SK-N-SH (cell line): ENCODE measurements at regions not wholly inside any gene's neighbourhood (a gene's known extent, or its start where the extent isn't known, plus 50 kb on each side); places are given as distances from the start of the nearest gene placed in this dataset.

Experiments
- CTCF ChIA-PET: fragments of 300-600, 350-600 bp; formaldehyde crosslinking; extraction: SDS; loops from one replicate; lab custom pipeline; 2021; lab: Yijun Ruan, JAX
- POLR2A ChIA-PET: fragments of 350-600 bp; sonication (Branson Sonifier 250); formaldehyde crosslinking; extraction: SDS; loops from one replicate; lab custom pipeline; 2020; ENCODE audit warnings: antibody characterized with exemption, inconsistent platforms; lab: Yijun Ruan, JAX
- DNase-seq: peaks from one replicate; pipeline ENCODE4 v3.0.0; 2012
- H2AFZ ChIP-seq: fragments of 200-600 bp; sonication (generic); 2 replicates; pipeline ENCODE4 v1.8.1; 2016; ENCODE audit warnings: antibody characterized with exemption, mild to moderate bottlenecking, low read depth
- H3F3A ChIP-seq: fragments of 200-600 bp; sonication (generic); replicated peaks from 2 replicates; pipeline ENCODE3; 2016; ENCODE audit warnings: antibody characterized with exemption, mild to moderate bottlenecking; ENCODE audit not compliant: insufficient read depth
- H3K27ac ChIP-seq, 2 experiments: fragments of 200-500 bp in 1 of 2; fragments of 200-600 bp in 1 of 2; sonication (Bioruptor generic) in 1 of 2; sonication (generic), shearing (Covaris generic) in 1 of 2; 2 replicates each; pipeline versions ENCODE4 v1.5.1 to v1.6.1; 2014 to 2016; ENCODE audit warnings: low read depth in 2 of 2, inconsistent platforms in 1 of 2, low read length in 1 of 2, mild to moderate bottlenecking in 1 of 2, mixed read lengths in 1 of 2
- H3K27me3 ChIP-seq: fragments of 200-600 bp; sonication (generic), shearing (Covaris generic); 2 replicates; pipeline ENCODE4 v1.6.1; 2016; ENCODE audit warnings: mixed run types; ENCODE audit not compliant: insufficient read depth
- H3K36me3 ChIP-seq, 2 experiments: fragments of 200-500 bp in 1 of 2; fragments of 200-600 bp in 1 of 2; sonication (Bioruptor generic) in 1 of 2; sonication (generic) in 1 of 2; replicated peaks in 1 of 2; 2 replicates each; pipeline versions ENCODE3 to v1.5.1; 2014 to 2016; ENCODE audit warnings: low read length in 1 of 2, mild to moderate bottlenecking in 1 of 2; ENCODE audit not compliant: insufficient read depth in 2 of 2, control insufficient read depth in 1 of 2
- H3K4me1 ChIP-seq, 2 experiments: fragments of 200-500 bp in 1 of 2; fragments of 200-600 bp in 1 of 2; sonication (Bioruptor generic) in 1 of 2; sonication (generic), shearing (Covaris generic) in 1 of 2; 2 replicates each; pipeline versions ENCODE4 v1.5.1 to v1.6.1; 2014 to 2016; ENCODE audit warnings: low read depth in 1 of 2, low read length in 1 of 2, mixed run types in 1 of 2; ENCODE audit not compliant: insufficient read depth in 2 of 2, control insufficient read depth in 1 of 2
- H3K4me2 ChIP-seq: fragments of 200-600 bp; sonication (generic), shearing (Covaris generic); 2 replicates; pipeline ENCODE4 v1.6.1; 2017; ENCODE audit warnings: mixed run types
- H3K4me3 ChIP-seq, 2 experiments: fragments of 200-500 bp in 1 of 2; fragments of 200-600 bp in 1 of 2; sonication (Bioruptor generic) in 1 of 2; sonication (generic), shearing (Covaris generic) in 1 of 2; 2 replicates each; pipeline versions ENCODE4 v1.5.1 to v1.8.1; 2014 to 2016; ENCODE audit warnings: low read depth in 2 of 2, inconsistent platforms in 1 of 2, low read length in 1 of 2, mild to moderate bottlenecking in 1 of 2, mixed read lengths in 1 of 2, moderate library complexity in 1 of 2
- H3K79me2 ChIP-seq: fragments of 200-600 bp; sonication (generic); 2 replicates; pipeline ENCODE4 v1.8.1; 2017; ENCODE audit warnings: mild to moderate bottlenecking; ENCODE audit not compliant: insufficient read depth
- H3K9ac ChIP-seq: fragments of 200-600 bp; sonication (generic); 2 replicates; pipeline ENCODE4 v1.6.1; 2017; ENCODE audit warnings: mixed run types
- H3K9me2 ChIP-seq: fragments of 200-600 bp; sonication (generic); 2 replicates; pipeline ENCODE4 v1.6.1; 2017; ENCODE audit warnings: mixed run types
- H3K9me3 ChIP-seq: fragments of 200-600 bp; sonication (generic); 2 replicates; pipeline ENCODE4 v1.6.1; 2017; ENCODE audit warnings: mixed run types, mild to moderate bottlenecking, moderate library complexity
- H4K20me1 ChIP-seq: fragments of 200-600 bp; sonication (generic); 2 replicates; pipeline ENCODE4 v1.6.1; 2017; ENCODE audit warnings: mild to moderate bottlenecking, mixed run types; ENCODE audit not compliant: insufficient read depth
- CHD2 ChIP-seq: fragments of 150-350 bp; IDR thresholded peaks from 2 replicates; pipeline ENCODE4 v1.6.1; 2018; ENCODE audit warnings: low read length; ENCODE audit not compliant: partially characterized antibody
- EP300 ChIP-seq, 2 experiments: IDR thresholded peaks; 2 replicates each; pipeline versions ENCODE4 v1.4.0 to v1.6.1; 2012; ENCODE audit warnings: borderline replicate concordance in 1 of 2, low read depth in 1 of 2, low read length in 1 of 2
- EZH2phosphoT487 ChIP-seq: fragments of 200-600 bp; sonication (generic); IDR thresholded peaks from 2 replicates; pipeline ENCODE4 v1.6.1; 2017; ENCODE audit warnings: low read depth, mixed run types, mild to moderate bottlenecking, antibody characterized with exemption, moderate library complexity, borderline replicate concordance
- FOXM1 ChIP-seq: IDR thresholded peaks from 2 replicates; pipeline ENCODE4 v1.4.0; 2012; ENCODE audit warnings: low read depth, mild to moderate bottlenecking
- GABPA ChIP-seq: IDR thresholded peaks from 2 replicates; pipeline ENCODE4 v1.4.0; 2012; ENCODE audit warnings: low read depth, mild to moderate bottlenecking
- JUND ChIP-seq: IDR thresholded peaks from 2 replicates; pipeline ENCODE4 v1.4.0; 2012
- MXI1 ChIP-seq: IDR thresholded peaks from 2 replicates; pipeline ENCODE4 v1.6.1; 2012; ENCODE audit warnings: mild to moderate bottlenecking, low read depth, low read length, improper control_type of control experiment
- NFIC ChIP-seq: IDR thresholded peaks from 2 replicates; pipeline ENCODE4 v1.4.0; 2012; ENCODE audit warnings: borderline replicate concordance
- PBX3 ChIP-seq: IDR thresholded peaks from 2 replicates; pipeline ENCODE4; 2012
- POLR2AphosphoS5 ChIP-seq: IDR thresholded peaks from 2 replicates; pipeline ENCODE4 v1.6.1; 2012; ENCODE audit warnings: low read depth, low read length
- RCOR1 ChIP-seq: fragments of 150-350 bp; IDR thresholded peaks from 2 replicates; pipeline ENCODE4 v1.6.1; 2017; ENCODE audit warnings: antibody characterized with exemption, low read length
- SIN3A ChIP-seq: IDR thresholded peaks from 2 replicates; pipeline ENCODE4 v1.6.1; 2012; ENCODE audit warnings: low read depth, mild to moderate bottlenecking, low read length, moderate library complexity, borderline replicate concordance
- SMC3 ChIP-seq: IDR thresholded peaks from 2 replicates; pipeline ENCODE4 v1.6.1; 2012; ENCODE audit warnings: low read depth, low read length, improper control_type of control experiment
- TEAD4 ChIP-seq: IDR thresholded peaks from 2 replicates; pipeline ENCODE4 v1.4.0; 2012; ENCODE audit warnings: mild to moderate bottlenecking, borderline replicate concordance; ENCODE audit not compliant: insufficient read depth
- USF1 ChIP-seq: IDR thresholded peaks from 2 replicates; pipeline ENCODE4 v1.4.0; 2012; ENCODE audit warnings: low read depth, borderline replicate concordance
- USF2 ChIP-seq: fragments of 150-350 bp; IDR thresholded peaks from 2 replicates; pipeline ENCODE4 v1.6.1; 2017; ENCODE audit warnings: antibody characterized with exemption, low read length, low read depth, borderline replicate concordance
- WGBS: methylation state at CpG from one replicate; pipeline ENCODE4 v1.1.6; 2017; ENCODE audit warnings: low lambda C conversion rate; 5-methylcytosine and 5-hydroxymethylcytosine counted together

GRCh38 chr2:14114275-14114674 is 518.2 kb upstream of the LRATD1 start:
- Histone ChIP-seq H2AFZ (no peak overlapping the region), H3F3A (no peaks in the 10 kb centered on the region), H3K79me2 (no peaks in the 10 kb centered on the region), H3K9me3 (no peaks in the 10 kb centered on the region), H3K4me2 (no peak overlapping the region), H3K27me3 (no peaks in the 10 kb centered on the region), H3K27ac (no peak overlapping the region), H3K4me3 (no peak overlapping the region), H3K9ac (no peak overlapping the region), H3K36me3 (no peaks in the 10 kb centered on the region), H3K4me1 (no peaks in the 10 kb centered on the region), H4K20me1 (no peaks in the 10 kb centered on the region), H3K9me2 (no peaks in the 10 kb centered on the region)
- ChIA-PET POLR2A (no interaction called here), CTCF (no interaction called here)
- TF ChIP-seq USF1: no peak
- TF ChIP-seq SIN3A: no peak
- no peak for TF ChIP-seq TEAD4
- TF ChIP-seq USF2: no peak
- WGBS: 19% methylated on average over 2 of the region's 2 CpGs
- DNase-seq: no peak

- H3K9me3 ChIP-seq: no peaks in the 10 kb centered on the region
- WGBS: 24% methylated on average over 3 of the region's 3 CpGs
- no peaks in the 10 kb centered on the region for H3K9me2 ChIP-seq
- no peaks in the 10 kb centered on the region for H3K27me3 ChIP-seq
- H3K27ac ChIP-seq: no peak overlapping the region
- no peaks in the 10 kb centered on the region for H3F3A ChIP-seq
- POLR2A ChIA-PET: no interaction called here
- H3K9ac ChIP-seq: no peak overlapping the region
- no peaks in the 10 kb centered on the region for H3K4me1 ChIP-seq
- H3K4me2 ChIP-seq: no peak overlapping the region
- H3K36me3 ChIP-seq: no peaks in the 10 kb centered on the region
- no peaks in the 10 kb centered on the region for H3K79me2 ChIP-seq
- CTCF ChIA-PET: interaction anchor here (1.2 kb wide), 1 partner anchor 13 kb away, joined by 3 read pairs; no protein-coding TSS in a partner anchor
- TF ChIP-seq RCOR1: no peak
- TF ChIP-seq FOXM1: no peak
- no peak for TF ChIP-seq SIN3A
- no peak for TF ChIP-seq JUND
- no peak for TF ChIP-seq TEAD4
- DNase-seq: no peak
- no peak overlapping the region for H2AFZ ChIP-seq
- H3K4me3 ChIP-seq: no peak overlapping the region
- no peaks in the 10 kb centered on the region for H4K20me1 ChIP-seq
Observed at GRCh38 chr2:14120376-14120775, 512.1 kb upstream of the LRATD1 start.

GRCh38 chr2:14123436-14124103 is 508.9 kb upstream of the LRATD1 start:
- no peaks in the 10 kb centered on the region for H3F3A ChIP-seq
- H4K20me1 ChIP-seq: no peaks in the 10 kb centered on the region
- no peaks in the 10 kb centered on the region for H3K9me2 ChIP-seq
- ChIA-PET CTCF (no interaction called here), POLR2A (no interaction called here)
- H2AFZ ChIP-seq: no peak overlapping the region
- H3K27ac ChIP-seq: no peak overlapping the region
- no peaks in the 10 kb centered on the region for H3K9me3 ChIP-seq
- H3K79me2 ChIP-seq: no peaks in the 10 kb centered on the region
- whole genome bisulfite sequencing: 40% methylated on average over 6 of the region's 6 CpGs
- TF ChIP-seq POLR2AphosphoS5: no peak
- no peak for TF ChIP-seq NFIC
- TF ChIP-seq GABPA: no peak
- TF ChIP-seq EP300 (IDR thresholded peaks at IDR 0.05; ENCODE audit: borderline replicate concordance in 1 of 2, low read depth in 1 of 2, low read length in 1 of 2): no peak
- TF ChIP-seq PBX3: no peak
- no peak for TF ChIP-seq TEAD4
- TF ChIP-seq MXI1: no peak
- no peak for TF ChIP-seq EZH2phosphoT487
- TF ChIP-seq SMC3: no peak
- TF ChIP-seq CHD2: no peak
- no peak for TF ChIP-seq USF1
- no peaks in the 10 kb centered on the region for H3K4me1 ChIP-seq
- no peak for DNase-seq
- no peak overlapping the region for H3K4me2 ChIP-seq
- H3K9ac ChIP-seq: no peak overlapping the region
- no peaks in the 10 kb centered on the region for H3K27me3 ChIP-seq
- no peaks in the 10 kb centered on the region for H3K36me3 ChIP-seq
- no peak overlapping the region for H3K4me3 ChIP-seq
